Activated CD8-positive, alpha-beta T cell treated with anti-CD3 and anti-CD28 coated beads for 36 hours (primary cell): ENCODE measurements at regions not wholly inside any gene's neighbourhood (a gene's known extent, or its start where the extent isn't known, plus 50 kb on each side); places are given as distances from the start of the nearest gene placed in this dataset.

Source experiments
- ATAC-seq: fragments of 200-7000 bp; cut with Tn5 transposase; one replicate; pipeline ENCODE4 v1.10.0; 2021; ENCODE audit warnings: mild to moderate bottlenecking, moderate library complexity
- CTCF ChIA-PET: fragments of 350-600 bp; sonication (Branson Sonifier 250); formaldehyde crosslinking; loops from one replicate; lab custom pipeline; 2021; ENCODE audit warnings: antibody characterized with exemption; lab: Charles Lee
- POLR2A ChIA-PET: fragments of 350-600 bp; sonication (Branson Sonifier 250); formaldehyde crosslinking; loops from one replicate; lab custom pipeline; 2021; ENCODE audit warnings: antibody characterized with exemption; lab: Charles Lee
- DNase-seq: peaks from one replicate; pipeline ENCODE4 v3.0.0-alpha.2; 2020
- H3K27ac Mint-ChIP-seq: one replicate; pipeline ENCODE4 v1.8.0; 2021; ENCODE audit warnings: mild to moderate bottlenecking, mixed read lengths
- H3K27me3 Mint-ChIP-seq: one replicate; pipeline ENCODE4 v1.8.0; 2021; ENCODE audit warnings: mixed read lengths
- H3K36me3 Mint-ChIP-seq: one replicate; pipeline ENCODE4 v1.8.0; 2021; ENCODE audit warnings: low read depth, mixed read lengths
- H3K4me1 Mint-ChIP-seq: one replicate; pipeline ENCODE4 v1.8.0; 2021; ENCODE audit warnings: low read depth, mixed read lengths
- H3K4me3 Mint-ChIP-seq: one replicate; pipeline ENCODE4 v1.8.0; 2021; ENCODE audit warnings: mild to moderate bottlenecking, moderate library complexity, mixed read lengths
- H3K9me3 Mint-ChIP-seq: one replicate; pipeline ENCODE4 v1.8.0; 2021; ENCODE audit warnings: mixed read lengths
- CTCF ChIP-seq: fragments of 200-600 bp; IDR thresholded peaks from one replicate; pipeline ENCODE4 v1.8.0; 2022; ENCODE audit warnings: antibody characterized with exemption, mild to moderate bottlenecking
- intact Hi-C: fragments of 100-400 bp; cut with micrococcal nuclease; formaldehyde crosslinking; loops from one replicate; pipeline ENCODE4 v1.10.0; 2022

DNA sequence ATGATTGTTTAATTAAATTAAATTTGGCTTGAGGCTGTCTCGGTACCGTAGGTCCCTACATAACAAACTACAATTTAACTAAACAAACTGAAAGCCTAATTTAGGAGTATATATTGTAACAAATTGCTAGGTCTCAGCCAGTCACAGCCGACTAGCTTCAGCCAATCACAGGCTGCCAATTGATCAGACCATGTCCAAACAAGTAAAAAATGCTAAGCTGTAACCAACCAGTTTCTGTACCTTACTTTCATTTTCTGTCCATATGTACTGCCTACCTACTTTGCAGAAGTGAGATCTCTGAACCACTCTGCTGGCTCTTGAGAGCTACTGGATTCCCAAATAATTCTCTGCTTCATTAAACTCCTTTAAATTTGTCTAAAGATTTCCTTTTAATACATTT is 648.0 kb upstream of the GJE1 start:
- H3K4me1 Mint-ChIP-seq = peaks cover 39% of the 10 kb centered on the region
- CTCF ChIA-PET = interaction anchor here (1.9 kb wide), 1 partner anchor 11 kb away, joined by 4 read pairs; no protein-coding TSS in a partner anchor
- no peak for TF ChIP-seq CTCF
- ATAC-seq (peak; percentile 73), DNase-seq (peak; percentile 59)
- peak overlapping the region; percentile 38 for H3K4me3 Mint-ChIP-seq
- POLR2A ChIA-PET = interaction anchor here (1.0 kb wide), 1 partner anchor 11 kb away, joined by 3 read pairs; no protein-coding TSS in a partner anchor
- H3K27ac Mint-ChIP-seq = peak overlapping the region; percentile 95
- H3K36me3 Mint-ChIP-seq = peaks cover 5% of the 10 kb centered on the region
- H3K9me3 Mint-ChIP-seq = peaks cover 3% of the 10 kb centered on the region
- intact Hi-C loops = no loop called here
- no peaks in the 10 kb centered on the region for H3K27me3 Mint-ChIP-seq

- peaks cover 6% of the 10 kb centered on the region for H3K9me3 Mint-ChIP-seq
- intact Hi-C loops = no loop called here
- peaks cover 39% of the 10 kb centered on the region for H3K4me1 Mint-ChIP-seq
- H3K4me3 Mint-ChIP-seq = peak overlapping the region; percentile 75
- peak; percentile 69 for DNase-seq
- no peak for TF ChIP-seq CTCF
- peaks cover 5% of the 10 kb centered on the region for H3K36me3 Mint-ChIP-seq
- peak; percentile 95 for ATAC-seq
- peak overlapping the region; percentile 95 for H3K27ac Mint-ChIP-seq
- CTCF ChIA-PET = interaction anchor here (0.6 to 2.3 kb wide), 2 partner anchors 12 to 34 kb away, joined by 3 to 7 read pairs; no protein-coding TSS in a partner anchor
- POLR2A ChIA-PET = interaction anchor here (1.0 kb wide), 1 partner anchor 10 kb away, joined by 3 read pairs; no protein-coding TSS in a partner anchor
- H3K27me3 Mint-ChIP-seq = no peaks in the 10 kb centered on the region
Observed at GRCh38 chr6:141483598-141484061, 649.1 kb upstream of the GJE1 start.

GRCh38 chr6:141482796-141483597 is 649.7 kb upstream of the GJE1 start:
- TF ChIP-seq CTCF = no peak
- Mint-ChIP-seq H3K4me3 (peak overlapping the region; percentile 75), H3K9me3 (peaks cover 6% of the 10 kb centered on the region), H3K4me1 (peaks cover 34% of the 10 kb centered on the region), H3K27me3 (no peaks in the 10 kb centered on the region), H3K36me3 (peaks cover 5% of the 10 kb centered on the region), H3K27ac (peak overlapping the region; percentile 95)
- intact Hi-C loops = no loop called here
- peak; percentile 6 for ATAC-seq
- ChIA-PET CTCF (interaction anchor here (0.6 to 2.3 kb wide), 3 partner anchors 12 to 33 kb away, joined by 3 to 7 read pairs (median 3); no protein-coding TSS in a partner anchor), POLR2A (no interaction called here)
- DNase-seq = peak; percentile 27

- ChIA-PET POLR2A (no interaction called here), CTCF (no interaction called here)
- no peak overlapping the region for H3K27ac Mint-ChIP-seq
- no peak for TF ChIP-seq CTCF
- intact Hi-C loops = no loop called here
- no peak for ATAC-seq
- peaks cover 2% of the 10 kb centered on the region for H3K9me3 Mint-ChIP-seq
- no peaks in the 10 kb centered on the region for H3K36me3 Mint-ChIP-seq
- no peak overlapping the region for H3K4me3 Mint-ChIP-seq
- H3K27me3 Mint-ChIP-seq = no peaks in the 10 kb centered on the region
- DNase-seq = no peak
- H3K4me1 Mint-ChIP-seq = peaks cover 9% of the 10 kb centered on the region
Observed at GRCh38 chr6:141475259-141475658, 657.5 kb upstream of the GJE1 start.
